ENCODE measurements at regions not wholly inside any gene's neighbourhood (a gene's known extent, or its start where the extent isn't known, plus 50 kb on each side); places are given as distances from the start of the nearest gene placed in this dataset.

GRCh38 chr19:29305268-29305667 is 92.3 kb upstream of the UQCRFS1 start:
- Histone ChIP-seq H3K4me1 (ENCODE audit: insufficient read depth, low read length) (peaks cover 8% of the 10 kb centered on the region), H3K9ac (ENCODE audit: low read depth, low read length) (no peak overlapping the region), H3K9me3 (ENCODE audit: insufficient read depth, low read depth, low read length) (no peaks in the 10 kb centered on the region), H3K36me3 (ENCODE audit: insufficient read depth, low read length) (no peaks in the 10 kb centered on the region), H3K27me3 (ENCODE audit: insufficient read depth, low read length) (peaks cover 24% of the 10 kb centered on the region), H3K27ac (ENCODE audit: low read depth, low read length) (no peak overlapping the region), H3K4me3 (ENCODE audit: low read length) (no peak overlapping the region)
- 95% methylated on average over 1 of the region's 1 CpG for WGBS

DNA sequence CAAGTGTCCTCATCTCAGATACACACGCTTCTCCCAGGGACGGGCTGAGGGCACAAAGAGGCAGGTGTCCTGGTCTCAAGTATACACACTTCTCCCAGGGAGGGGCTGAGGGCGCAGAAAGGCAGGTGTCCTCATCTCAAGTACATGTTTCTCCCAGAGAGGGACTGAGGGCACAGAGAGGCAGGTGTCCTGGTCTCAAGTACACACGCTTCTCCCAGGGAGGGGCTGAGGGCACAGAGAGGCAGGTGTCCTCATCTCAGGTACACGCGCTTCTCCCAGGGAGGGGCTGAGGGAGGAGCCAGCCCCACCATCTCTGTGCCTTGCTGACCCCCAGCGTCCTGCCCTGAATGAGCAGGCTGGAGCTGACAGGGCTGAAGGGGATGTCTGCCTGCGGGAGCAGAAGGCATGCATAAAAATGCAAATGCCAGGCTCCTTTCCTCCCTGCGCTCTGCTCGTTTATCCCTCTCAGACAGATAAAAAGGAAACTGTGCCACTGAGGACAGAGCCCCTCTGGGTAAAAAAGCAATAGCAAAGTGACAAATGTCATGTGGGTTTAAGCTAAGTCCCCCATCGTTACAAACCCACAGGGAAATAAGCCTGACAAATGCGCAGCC is 96.1 kb upstream of the UQCRFS1 start:
- no peaks in the 10 kb centered on the region for H3K36me3 ChIP-seq (ENCODE audit: insufficient read depth, low read length)
- no peak overlapping the region for H3K9ac ChIP-seq (ENCODE audit: low read depth, low read length)
- 14% methylated on average over 12 of the region's 12 CpGs for WGBS
- no peak overlapping the region; the same call in 1 of the 2 replicates for H3K4me3 ChIP-seq (ENCODE audit: low read length)
- peaks cover 35% of the 10 kb centered on the region for H3K27me3 ChIP-seq (ENCODE audit: insufficient read depth, low read length)
- peaks cover 15% of the 10 kb centered on the region for H3K4me1 ChIP-seq (ENCODE audit: insufficient read depth, low read length)
- H3K9me3 ChIP-seq (ENCODE audit: insufficient read depth, low read depth, low read length): no peaks in the 10 kb centered on the region
- H3K27ac ChIP-seq (ENCODE audit: low read depth, low read length): no peak overlapping the region

GRCh38 chr19:29309637-29310036 is 96.7 kb upstream of the UQCRFS1 start:
- Histone ChIP-seq H3K4me3 (ENCODE audit: low read length) (no peak overlapping the region), H3K27ac (ENCODE audit: low read depth, low read length) (no peak overlapping the region), H3K36me3 (ENCODE audit: insufficient read depth, low read length) (no peaks in the 10 kb centered on the region), H3K9ac (ENCODE audit: low read depth, low read length) (no peak overlapping the region), H3K27me3 (ENCODE audit: insufficient read depth, low read length) (peaks cover 32% of the 10 kb centered on the region), H3K9me3 (ENCODE audit: insufficient read depth, low read depth, low read length) (no peaks in the 10 kb centered on the region), H3K4me1 (ENCODE audit: insufficient read depth, low read length) (peaks cover 15% of the 10 kb centered on the region)
- 51% methylated on average over 9 of the region's 9 CpGs for WGBS

DNA sequence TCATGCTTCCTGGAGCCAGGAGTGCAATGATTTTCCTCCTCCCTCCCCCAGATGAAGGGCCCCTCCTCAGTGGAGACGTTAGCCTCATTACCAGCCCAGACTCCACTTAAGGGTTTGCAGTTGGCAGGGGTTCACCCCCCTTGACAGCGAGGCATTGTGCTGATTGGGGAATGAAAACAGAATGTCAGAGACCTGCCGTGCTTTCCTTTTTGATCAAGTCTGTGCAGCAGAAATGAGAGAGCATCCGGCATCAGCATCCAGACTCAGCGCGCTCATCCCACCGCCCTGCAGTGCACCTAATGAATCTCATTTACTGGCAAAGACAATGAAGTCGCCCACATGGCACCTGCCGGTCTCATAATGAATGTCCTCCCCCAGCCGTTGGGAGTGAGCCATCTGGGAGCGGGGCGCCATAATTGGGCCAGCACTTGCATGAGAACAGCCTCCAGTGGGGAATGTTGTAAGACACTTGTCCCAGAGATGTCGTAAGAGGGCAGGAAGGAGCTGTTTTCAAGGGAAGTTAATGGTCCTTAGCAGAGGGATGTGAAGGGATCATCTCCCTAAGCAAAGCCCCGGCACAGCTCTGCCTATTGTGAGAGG is 98.3 kb upstream of the UQCRFS1 start:
- H3K27me3 ChIP-seq (ENCODE audit: insufficient read depth, low read length): peaks cover 32% of the 10 kb centered on the region
- H3K9ac ChIP-seq (ENCODE audit: low read depth, low read length): no peak overlapping the region
- no peak overlapping the region for H3K27ac ChIP-seq (ENCODE audit: low read depth, low read length)
- H3K4me3 ChIP-seq (ENCODE audit: low read length): no peak overlapping the region
- no peaks in the 10 kb centered on the region for H3K36me3 ChIP-seq (ENCODE audit: insufficient read depth, low read length)
- no peaks in the 10 kb centered on the region for H3K9me3 ChIP-seq (ENCODE audit: insufficient read depth, low read depth, low read length)
- 38% methylated on average over 14 of the region's 14 CpGs for WGBS
- peaks cover 15% of the 10 kb centered on the region for H3K4me1 ChIP-seq (ENCODE audit: insufficient read depth, low read length)

GRCh38 chr19:29315556-29316190 is 102.7 kb upstream of the UQCRFS1 start:
- 86% methylated on average over 4 of the region's 4 CpGs for WGBS

GRCh38 chr19:29318581-29318980 is 105.6 kb upstream of the UQCRFS1 start:
- Histone ChIP-seq H3K27ac (ENCODE audit: low read depth, low read length) (no peak overlapping the region), H3K4me3 (ENCODE audit: low read length) (no peak overlapping the region), H3K9me3 (ENCODE audit: insufficient read depth, low read depth, low read length) (no peaks in the 10 kb centered on the region), H3K27me3 (ENCODE audit: insufficient read depth, low read length) (no peaks in the 10 kb centered on the region), H3K4me1 (ENCODE audit: insufficient read depth, low read length) (no peaks in the 10 kb centered on the region; the same call in 1 of the 2 replicates), H3K9ac (ENCODE audit: low read depth, low read length) (no peak overlapping the region), H3K36me3 (ENCODE audit: insufficient read depth, low read length) (no peaks in the 10 kb centered on the region)
- WGBS: 84% methylated on average over 6 of the region's 6 CpGs

More at GRCh38 chr19:29315556-29316190, 102.7 kb upstream of the UQCRFS1 start:
- Histone ChIP-seq H3K4me3 (ENCODE audit: low read length) (no peak overlapping the region), H3K9ac (ENCODE audit: low read depth, low read length) (no peak overlapping the region), H3K9me3 (ENCODE audit: insufficient read depth, low read depth, low read length) (no peaks in the 10 kb centered on the region), H3K36me3 (ENCODE audit: insufficient read depth, low read length) (no peaks in the 10 kb centered on the region), H3K27ac (ENCODE audit: low read depth, low read length) (no peak overlapping the region), H3K27me3 (ENCODE audit: insufficient read depth, low read length) (peaks cover 8% of the 10 kb centered on the region), H3K4me1 (ENCODE audit: insufficient read depth, low read length) (peaks cover 7% of the 10 kb centered on the region; the same call in 1 of the 2 replicates)

DNA sequence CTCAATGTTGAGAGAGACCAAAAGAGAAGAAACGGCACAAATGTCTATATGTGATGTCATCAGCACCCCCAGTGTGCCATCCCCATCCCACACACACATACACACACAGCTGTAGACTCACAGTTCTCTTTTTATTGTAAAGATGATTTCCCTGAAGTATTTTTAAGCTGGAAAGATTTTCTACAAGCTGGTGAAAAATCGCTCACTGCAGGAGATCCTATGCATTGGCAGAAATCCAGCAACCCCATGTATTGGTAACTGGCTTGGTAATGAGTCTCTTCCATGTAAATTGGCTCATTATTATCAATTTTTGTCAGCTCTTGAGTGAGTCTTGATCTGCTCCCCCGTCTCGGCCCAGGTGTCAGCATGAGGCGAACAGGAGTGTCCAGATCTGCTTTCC is 107.1 kb upstream of the UQCRFS1 start:
- WGBS: 98% methylated on average over 4 of the region's 5 CpGs
- H3K9ac ChIP-seq (ENCODE audit: low read depth, low read length): no peak overlapping the region
- H3K4me3 ChIP-seq (ENCODE audit: low read length): no peak overlapping the region
- no peaks in the 10 kb centered on the region for H3K36me3 ChIP-seq (ENCODE audit: insufficient read depth, low read length)
- H3K4me1 ChIP-seq (ENCODE audit: insufficient read depth, low read length): no peaks in the 10 kb centered on the region; the same call in 1 of the 2 replicates
- H3K27ac ChIP-seq (ENCODE audit: low read depth, low read length): no peak overlapping the region
- no peaks in the 10 kb centered on the region for H3K9me3 ChIP-seq (ENCODE audit: insufficient read depth, low read depth, low read length)
- no peaks in the 10 kb centered on the region for H3K27me3 ChIP-seq (ENCODE audit: insufficient read depth, low read length)

DNA sequence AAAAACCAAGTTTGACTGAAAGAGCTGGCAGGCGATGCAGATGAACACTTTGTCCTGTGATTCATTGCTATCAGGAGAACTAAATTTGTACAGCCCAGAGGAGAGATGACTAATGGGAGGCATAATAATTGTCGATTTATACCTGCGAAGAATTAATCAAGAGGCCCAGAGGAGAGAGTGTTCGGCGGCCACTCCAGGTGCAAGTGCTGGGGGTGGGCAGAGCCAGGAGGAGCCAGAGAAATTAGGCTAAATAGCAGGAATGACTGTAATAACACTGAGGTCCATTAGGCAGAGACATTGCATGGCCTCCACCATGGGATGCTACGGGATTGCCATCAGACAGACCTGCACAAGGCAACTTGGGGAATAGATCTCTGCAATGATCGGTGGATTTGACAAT is 107.7 kb upstream of the UQCRFS1 start:
- H3K9me3 ChIP-seq (ENCODE audit: insufficient read depth, low read depth, low read length): no peaks in the 10 kb centered on the region
- WGBS: 95% methylated on average over 7 of the region's 7 CpGs
- H3K4me1 ChIP-seq (ENCODE audit: insufficient read depth, low read length): no peaks in the 10 kb centered on the region; the same call in 1 of the 2 replicates
- no peaks in the 10 kb centered on the region for H3K27me3 ChIP-seq (ENCODE audit: insufficient read depth, low read length)
- no peaks in the 10 kb centered on the region for H3K36me3 ChIP-seq (ENCODE audit: insufficient read depth, low read length)
- H3K27ac ChIP-seq (ENCODE audit: low read depth, low read length): no peak overlapping the region
- H3K4me3 ChIP-seq (ENCODE audit: low read length): no peak overlapping the region
- H3K9ac ChIP-seq (ENCODE audit: low read depth, low read length): no peak overlapping the region

DNA sequence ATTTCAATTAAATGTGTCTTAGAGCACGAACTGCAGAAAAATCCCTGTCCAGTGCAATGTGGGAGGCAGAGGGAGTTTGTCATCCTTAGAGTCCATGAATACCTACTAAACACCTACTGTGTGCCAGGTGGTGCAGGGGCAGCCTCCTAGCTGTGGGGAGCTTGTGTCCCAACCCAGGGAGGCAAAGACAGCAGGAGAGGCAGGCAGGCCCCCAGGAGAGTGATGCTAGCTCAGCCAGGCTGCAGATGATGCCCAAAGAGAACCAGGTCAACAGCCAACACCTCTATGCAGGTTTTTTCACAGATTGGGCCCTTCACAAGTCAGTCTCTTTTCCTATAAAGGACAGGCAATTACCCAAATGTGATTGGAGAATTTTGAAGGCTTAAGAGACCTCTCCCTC is 108.2 kb upstream of the UQCRFS1 start:
- Histone ChIP-seq H3K4me1 (ENCODE audit: insufficient read depth, low read length) (0 out of 2 replicates have a peak, but pooled peaks cover 2% of the 10 kb centered on the region), H3K36me3 (ENCODE audit: insufficient read depth, low read length) (no peaks in the 10 kb centered on the region), H3K9ac (ENCODE audit: low read depth, low read length) (no peak overlapping the region), H3K4me3 (ENCODE audit: low read length) (no peak overlapping the region), H3K27me3 (ENCODE audit: insufficient read depth, low read length) (no peaks in the 10 kb centered on the region), H3K9me3 (ENCODE audit: insufficient read depth, low read depth, low read length) (no peaks in the 10 kb centered on the region), H3K27ac (ENCODE audit: low read depth, low read length) (no peak overlapping the region)
- WGBS: 100% methylated on average over 1 of the region's 1 CpG

DNA sequence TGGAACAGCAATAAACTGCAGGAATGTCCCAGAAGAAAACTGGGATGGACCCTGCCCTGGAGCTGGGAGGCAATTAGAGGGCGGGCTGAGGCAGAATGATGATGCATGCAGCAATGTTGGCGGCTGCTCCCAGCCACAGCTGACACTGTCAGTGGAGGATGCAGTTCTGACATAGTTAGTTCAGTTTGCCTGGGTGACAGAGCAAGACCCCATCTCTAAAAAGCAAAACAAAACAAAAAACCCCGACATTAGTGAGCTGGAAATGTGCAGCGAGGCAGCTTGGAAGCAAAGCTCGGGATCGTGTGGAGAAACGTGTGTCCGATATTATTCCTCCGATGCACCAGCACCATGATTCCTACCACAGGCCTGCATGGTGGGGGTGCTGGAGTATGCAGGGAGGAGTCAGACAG is 110.1 kb upstream of the UQCRFS1 start:
- Histone ChIP-seq H3K36me3 (ENCODE audit: insufficient read depth, low read length) (no peaks in the 10 kb centered on the region), H3K9ac (ENCODE audit: low read depth, low read length) (no peak overlapping the region), H3K9me3 (ENCODE audit: insufficient read depth, low read depth, low read length) (no peaks in the 10 kb centered on the region), H3K4me1 (ENCODE audit: insufficient read depth, low read length) (0 out of 2 replicates have a peak, but pooled peaks cover 5% of the 10 kb centered on the region), H3K27ac (ENCODE audit: low read depth, low read length) (no peak overlapping the region), H3K27me3 (ENCODE audit: insufficient read depth, low read length) (no peaks in the 10 kb centered on the region), H3K4me3 (ENCODE audit: low read length) (no peak overlapping the region)
- WGBS: 94% methylated on average over 9 of the region's 9 CpGs

GRCh38 chr19:29323440-29324290 is 110.7 kb upstream of the UQCRFS1 start:
- WGBS: 90% methylated on average over 15 of the region's 15 CpGs
- Histone ChIP-seq H3K9me3 (ENCODE audit: insufficient read depth, low read depth, low read length) (no peaks in the 10 kb centered on the region), H3K4me1 (ENCODE audit: insufficient read depth, low read length) (0 out of 2 replicates have a peak, but pooled peaks cover 5% of the 10 kb centered on the region), H3K4me3 (ENCODE audit: low read length) (no peak overlapping the region), H3K9ac (ENCODE audit: low read depth, low read length) (no peak overlapping the region), H3K27me3 (ENCODE audit: insufficient read depth, low read length) (no peaks in the 10 kb centered on the region), H3K27ac (ENCODE audit: low read depth, low read length) (no peak overlapping the region), H3K36me3 (ENCODE audit: insufficient read depth, low read length) (no peaks in the 10 kb centered on the region)
